Transverse colon (tissue), 3 donors: ENCODE measurements at regions not wholly inside any gene's neighbourhood (a gene's known extent, or its start where the extent isn't known, plus 50 kb on each side); places are given as distances from the start of the nearest gene placed in this dataset.

ENCODE experiments used
- CTCF ChIP-seq, 5 experiments: fragments of 200-600 bp in 3 of 5; fragments of 450-650 bp in 2 of 5; sonication (generic) in 3 of 5; IDR thresholded peaks; 1 replicate in 2 of 5; 2 replicates in 3 of 5; pipeline ENCODE4 v1.5.1; 2016 to 2017; ENCODE audit warnings: antibody characterized with exemption in 5 of 5, inconsistent platforms in 3 of 5, mild to moderate bottlenecking in 2 of 5, moderate library complexity in 1 of 5
- POLR2A ChIP-seq: fragments of 450-650 bp; IDR thresholded peaks from one replicate; pipeline ENCODE4 v1.6.1; 2016; ENCODE audit warnings: antibody characterized with exemption, mild to moderate bottlenecking, moderate library complexity

- TF ChIP-seq CTCF (IDR thresholded peaks at IDR 0.05) (no peak), POLR2A (no peak)
Measured at GRCh38 chr6:100980949-100981348, 99.8 kb upstream of the ASCC3 start.
